HFF-Myc (cell line): ENCODE measurements at regions not wholly inside any gene's neighbourhood (a gene's known extent, or its start where the extent isn't known, plus 50 kb on each side); places are given as distances from the start of the nearest gene placed in this dataset.

Source experiments
- DNase-seq: peaks from one replicate; pipeline ENCODE4 v3.0.0-alpha.2; 2011; ENCODE audit warnings: low read depth; ENCODE audit errors: extremely low read depth
- H3K4me3 ChIP-seq: replicated peaks from 2 replicates; pipeline ENCODE4 v1.5.1; 2011; ENCODE audit warnings: low read depth, mild to moderate bottlenecking, control low read depth, low read length
- CTCF ChIP-seq: IDR thresholded peaks from 2 replicates; pipeline ENCODE4 v1.5.1; 2012; ENCODE audit warnings: mild to moderate bottlenecking, low read depth, low read length, control low read depth; ENCODE audit errors: missing control alignments

DNA sequence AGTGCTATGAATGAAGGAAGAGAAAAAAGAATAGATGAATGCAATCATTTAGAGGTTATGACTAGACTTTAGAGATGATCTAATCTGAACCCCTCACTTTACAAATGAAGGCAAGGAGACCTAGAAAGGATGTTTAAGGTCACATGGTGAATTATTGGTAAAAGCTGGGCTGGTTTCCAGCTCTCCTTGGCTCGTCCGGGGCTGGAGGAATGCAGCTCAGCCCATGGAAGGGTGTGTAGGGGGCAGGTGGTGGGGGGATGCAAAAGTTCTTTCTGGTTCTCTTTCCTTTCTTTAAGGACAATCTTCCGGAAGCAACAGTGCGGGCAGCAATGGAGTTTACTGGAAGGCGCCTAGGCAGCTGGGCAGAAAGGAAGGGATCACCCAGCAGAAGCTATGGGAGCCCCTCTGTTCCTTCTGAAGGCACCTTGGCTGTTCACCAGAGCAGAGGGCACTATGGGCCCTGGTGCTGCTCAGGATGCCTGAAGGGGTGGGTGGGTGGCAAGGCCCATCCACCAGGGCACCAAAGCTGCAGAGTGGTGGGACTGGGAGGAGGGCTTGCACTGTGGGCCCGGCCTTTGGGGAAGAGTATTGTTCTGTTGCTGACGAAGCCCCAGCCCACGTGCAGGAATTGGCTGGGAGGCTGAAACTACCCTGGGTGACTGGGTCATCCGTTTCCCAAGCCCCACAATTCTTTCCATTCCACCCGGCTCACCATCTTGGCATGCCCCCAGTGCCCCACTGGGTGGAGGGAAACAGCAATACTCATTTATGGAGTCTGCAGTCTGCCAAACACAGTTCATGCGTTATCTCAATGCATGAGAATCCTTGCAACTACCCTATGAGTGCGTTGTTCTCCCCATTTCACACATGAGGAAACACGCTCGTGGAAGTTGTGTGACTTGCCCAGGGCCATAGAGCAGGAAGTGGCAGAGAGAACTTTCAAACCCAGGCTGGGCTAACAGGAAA is 78.2 kb downstream of the IRF2BPL start:
- TF ChIP-seq CTCF, result no peak
- DNase-seq, result no peak
- H3K4me3 ChIP-seq, result no peak overlapping the region

GRCh38 chr14:76948976-76949375 is 79.5 kb downstream of the IRF2BPL start:
- no peak overlapping the region for H3K4me3 ChIP-seq
- DNase-seq, result no peak
- TF ChIP-seq CTCF, result no peak

DNA sequence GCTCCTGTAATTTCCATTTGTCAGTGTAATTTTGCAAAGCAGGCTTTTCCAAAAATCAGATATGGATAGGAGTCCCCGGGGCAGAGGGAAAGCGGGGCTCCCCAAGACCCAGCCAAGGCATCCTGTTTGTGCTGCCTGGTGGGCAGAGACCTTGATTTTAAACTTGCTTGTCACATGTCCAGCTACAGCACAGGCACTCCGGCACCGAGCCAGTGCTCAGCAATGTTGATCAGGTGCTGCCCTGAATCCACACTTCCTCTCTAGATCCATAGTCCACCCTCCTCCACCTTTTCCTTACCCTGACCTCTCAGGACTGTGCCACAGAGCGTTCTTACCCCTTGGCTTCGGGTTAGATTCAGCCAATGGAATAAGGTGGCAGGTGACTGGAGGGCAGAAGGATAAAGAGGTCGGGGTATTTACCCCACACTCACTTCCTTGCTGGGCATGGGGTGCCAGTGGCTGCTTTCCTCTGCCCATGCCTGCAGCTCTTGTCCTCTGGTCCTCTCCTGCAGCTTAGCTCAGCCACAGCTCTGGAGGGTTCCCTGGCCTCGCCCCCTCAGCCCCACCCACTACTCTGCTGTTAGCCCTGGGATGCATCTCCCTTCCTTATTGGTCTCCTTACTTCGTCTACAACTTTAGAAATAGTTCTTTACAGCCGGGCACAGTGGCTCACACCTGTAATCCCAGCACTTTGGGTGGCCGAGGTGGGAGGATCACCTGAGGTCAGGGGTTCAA is 80.1 kb downstream of the IRF2BPL start:
- H3K4me3 ChIP-seq, result no peak overlapping the region
- TF ChIP-seq CTCF, result no peak
- DNase-seq, result no peak

GRCh38 chr14:76947838-76948184 is 80.7 kb downstream of the IRF2BPL start:
- H3K4me3 ChIP-seq, result no peak overlapping the region
- DNase-seq, result no peak
- TF ChIP-seq CTCF, result no peak

DNA sequence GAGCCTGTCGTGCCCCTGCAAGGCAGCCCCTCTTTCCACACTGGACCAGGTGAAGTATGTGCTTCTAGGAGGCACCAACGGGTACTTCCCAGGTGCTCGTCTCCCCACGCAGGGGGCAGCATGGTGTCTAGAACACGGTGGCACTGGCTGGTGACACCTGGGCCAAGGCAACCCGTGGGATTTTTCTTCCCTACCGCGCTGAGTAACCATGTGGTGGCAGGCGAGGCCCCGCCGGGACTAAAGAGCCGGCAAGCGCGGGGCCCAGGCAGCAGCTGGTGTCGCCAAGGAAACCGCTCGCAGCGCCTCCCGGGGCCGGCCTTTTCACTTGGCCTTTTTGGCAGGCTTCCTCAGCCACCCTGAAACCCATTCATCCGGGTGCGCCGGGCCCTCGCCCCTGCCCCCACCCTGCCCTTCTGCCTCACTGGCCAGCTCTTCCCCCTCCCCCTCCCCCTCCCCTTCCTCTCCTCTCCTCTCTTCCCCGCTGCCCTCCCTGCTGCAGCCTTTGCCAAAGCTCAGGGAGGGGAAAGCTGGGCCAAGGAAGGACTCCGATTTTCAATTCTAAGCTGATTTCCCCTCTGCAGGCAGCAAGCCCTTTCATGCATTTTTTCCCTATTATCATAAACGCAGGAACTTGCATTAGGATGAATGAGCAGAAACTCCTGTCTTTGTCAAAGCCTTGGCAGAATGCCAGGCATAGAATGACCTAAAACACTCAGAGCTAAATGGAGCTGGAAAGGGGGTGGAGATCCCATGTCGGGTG is 81.2 kb downstream of the IRF2BPL start:
- H3K4me3 ChIP-seq, result no peak overlapping the region
- no peak for DNase-seq
- TF ChIP-seq CTCF, result peak; percentile 34

DNA sequence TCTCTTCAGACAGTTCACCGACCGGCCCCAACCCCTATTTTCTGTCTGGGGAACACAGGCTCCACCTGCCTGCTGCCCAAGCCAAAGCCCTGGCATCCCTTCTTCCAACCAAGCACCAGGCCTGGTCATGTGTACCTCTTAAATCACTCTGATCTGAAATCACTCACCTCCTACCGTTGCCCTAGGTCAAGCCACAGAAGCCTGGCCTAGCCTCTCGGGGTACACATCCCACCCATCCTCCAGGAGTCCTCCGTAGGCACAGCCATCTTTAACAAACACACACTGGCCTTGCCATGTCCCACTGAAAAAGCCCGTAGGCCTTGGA is 81.8 kb downstream of the IRF2BPL start:
- no peak for TF ChIP-seq CTCF
- H3K4me3 ChIP-seq, result no peak overlapping the region
- DNase-seq, result no peak
